IMR-90 (cell line): ENCODE measurements at regions not wholly inside any gene's neighbourhood (a gene's known extent, or its start where the extent isn't known, plus 50 kb on each side); places are given as distances from the start of the nearest gene placed in this dataset.
A peak's percentile ranks its signal among the peaks of the same experiment; 100 is the strongest.

Experiments
- ATAC-seq: fragments of 200-7000 bp; cut with Tn5 transposase; 2 replicates; pipeline ENCODE4 v1.9.1; 2020; ENCODE audit warnings: low read depth, mild to moderate bottlenecking, moderate library complexity
- BruUV-seq: library from RNA; stranded (reverse); fragments of 400-500 nt; replicated peaks from 2 replicates; lab custom pipeline; 2021; lab: Mats Ljungman, UMichigan
- CTCF ChIA-PET: fragments of 300-600 bp; formaldehyde crosslinking; extraction: SDS; loops from one replicate; lab custom pipeline; 2021; ENCODE audit warnings: antibody characterized with exemption; lab: Yijun Ruan, JAX
- POLR2A ChIA-PET: fragments of 300-600 bp; sonication (Branson Sonifier 250); formaldehyde crosslinking; loops from one replicate; lab custom pipeline; 2022; ENCODE audit warnings: antibody characterized with exemption; ENCODE audit not compliant: unreplicated experiment; lab: Charles Lee
- DNase-seq: peaks from one replicate; pipeline ENCODE4 v3.0.0; 2013
- H2AFZ ChIP-seq: replicated peaks from 2 replicates; pipeline ENCODE3; 2013; ENCODE audit warnings: low read length, mild to moderate bottlenecking; ENCODE audit not compliant: poor library complexity
- H2AK5ac ChIP-seq: 2 replicates; pipeline ENCODE4 v1.6.1; 2013; ENCODE audit warnings: low read depth, low read length, inconsistent platforms
- H2AK9ac ChIP-seq: replicated peaks from 2 replicates; pipeline ENCODE3; 2013; ENCODE audit warnings: mild to moderate bottlenecking, low read depth, low read length, moderate library complexity; ENCODE audit not compliant: poor library complexity
- H2BK120ac ChIP-seq: 2 replicates; pipeline ENCODE4 v1.6.1; 2013; ENCODE audit warnings: low read depth, low read length, inconsistent platforms
- H2BK15ac ChIP-seq: 3 replicates; pipeline ENCODE4 v1.6.1; 2013; ENCODE audit warnings: low read depth, low read length, inconsistent platforms
- H2BK20ac ChIP-seq: 2 replicates; pipeline ENCODE4 v1.6.1; 2013; ENCODE audit warnings: low read depth, mild to moderate bottlenecking, inconsistent platforms, low read length, moderate library complexity
- H2BK5ac ChIP-seq: 2 replicates; pipeline ENCODE4 v1.6.1; 2013; ENCODE audit warnings: mild to moderate bottlenecking, low read depth, low read length, inconsistent platforms; ENCODE audit not compliant: poor library complexity, severe bottlenecking
- H3K14ac ChIP-seq: replicated peaks from 2 replicates; pipeline ENCODE4 v1.6.1; 2013; ENCODE audit warnings: low read depth, low read length, inconsistent platforms
- H3K18ac ChIP-seq: 2 replicates; pipeline ENCODE4 v1.6.1; 2013; ENCODE audit warnings: low read depth, low read length, control low read depth
- H3K23ac ChIP-seq: 2 replicates; pipeline ENCODE4 v1.6.1; 2013; ENCODE audit warnings: low read depth, low read length, inconsistent platforms
- H3K27ac ChIP-seq: 2 replicates; pipeline ENCODE4 v1.5.1; 2013; ENCODE audit warnings: mild to moderate bottlenecking, control low read depth, low read length; ENCODE audit not compliant: insufficient read depth
- H3K27me3 ChIP-seq: 2 replicates; pipeline ENCODE4 v1.6.1; 2013; ENCODE audit warnings: low read length; ENCODE audit not compliant: control insufficient read depth, insufficient read depth
- H3K36me3 ChIP-seq: 2 replicates; pipeline ENCODE4 v1.6.1; 2013; ENCODE audit warnings: low read length, mixed read lengths; ENCODE audit not compliant: control insufficient read depth, insufficient read depth
- H3K4ac ChIP-seq: 2 replicates; pipeline ENCODE4 v1.6.1; 2013; ENCODE audit warnings: low read depth, low read length, inconsistent platforms
- H3K4me1 ChIP-seq: 2 replicates; pipeline ENCODE4 v1.6.1; 2013; ENCODE audit warnings: low read length, mixed read lengths; ENCODE audit not compliant: control insufficient read depth, insufficient read depth
- H3K4me2 ChIP-seq: 2 replicates; pipeline ENCODE4 v1.6.1; 2013; ENCODE audit warnings: low read depth, mild to moderate bottlenecking, control low read depth, low read length, moderate library complexity
- H3K4me3 ChIP-seq: 2 replicates; pipeline ENCODE4 v1.5.1; 2013; ENCODE audit warnings: low read depth, mild to moderate bottlenecking, control low read depth, low read length, moderate library complexity; ENCODE audit not compliant: insufficient read depth
- H3K56ac ChIP-seq: 2 replicates; pipeline ENCODE4 v1.6.1; 2013; ENCODE audit warnings: low read length, inconsistent platforms; ENCODE audit not compliant: insufficient read depth; ENCODE audit errors: extremely low read depth
- H3K79me1 ChIP-seq, 2 experiments: 2 replicates each; pipeline ENCODE4 v1.6.1; 2013; ENCODE audit warnings: low read length in 2 of 2, inconsistent platforms in 1 of 2, low read depth in 1 of 2
- H3K9ac ChIP-seq: 2 replicates; pipeline ENCODE4 v1.6.1; 2013; ENCODE audit warnings: low read depth, low read length, control low read depth
- H3K9me1 ChIP-seq: 2 replicates; pipeline ENCODE4 v1.6.1; 2013; ENCODE audit warnings: low read length, inconsistent platforms; ENCODE audit not compliant: insufficient read depth
- H3K9me3 ChIP-seq: 2 replicates; pipeline ENCODE4 v1.6.1; 2013; ENCODE audit warnings: low read length; ENCODE audit not compliant: control insufficient read depth, insufficient read depth
- H4K20me1 ChIP-seq: 2 replicates; pipeline ENCODE4 v1.6.1; 2013; ENCODE audit warnings: low read length, inconsistent platforms; ENCODE audit not compliant: insufficient read depth
- H4K5ac ChIP-seq: 2 replicates; pipeline ENCODE4 v1.6.1; 2013; ENCODE audit warnings: mild to moderate bottlenecking, low read depth, low read length, control low read depth
- H4K8ac ChIP-seq, 2 experiments: 2 replicates each; pipeline ENCODE4 v1.6.1; 2013; ENCODE audit warnings: low read depth in 2 of 2, low read length in 2 of 2, control low read depth in 1 of 2, inconsistent platforms in 1 of 2
- H4K91ac ChIP-seq: 2 replicates; pipeline ENCODE4 v1.6.1; 2013; ENCODE audit warnings: low read depth, low read length, inconsistent platforms; ENCODE audit not compliant: insufficient read depth
- BHLHE40 ChIP-seq: fragments of 150-350 bp; IDR thresholded peaks from 2 replicates; pipeline ENCODE4 v1.6.1; 2016; ENCODE audit warnings: mild to moderate bottlenecking, low read depth, low read length
- CTCF ChIP-seq: conservative IDR thresholded peaks from 2 replicates; pipeline ENCODE4 v1.5.1; 2012; ENCODE audit warnings: mild to moderate bottlenecking, low read depth, low read length, improper control_type of control experiment
- NFE2L2 ChIP-seq: fragments of 150-350 bp; IDR thresholded peaks from 2 replicates; pipeline ENCODE4 v1.6.1; 2016; ENCODE audit warnings: low read depth, mild to moderate bottlenecking, low read length
- SMC3 ChIP-seq: fragments of 150-350 bp; IDR thresholded peaks from 2 replicates; pipeline ENCODE4 v1.6.1; 2016; ENCODE audit warnings: low read depth, mild to moderate bottlenecking, antibody characterized with exemption, low read length, moderate library complexity
- USF2 ChIP-seq: fragments of 150-350 bp; IDR thresholded peaks from 2 replicates; pipeline ENCODE4 v1.6.1; 2017; ENCODE audit warnings: mild to moderate bottlenecking, antibody characterized with exemption, low read length, low read depth
- whole genome bisulfite sequencing, 2 experiments: methylation state at CpG; one replicate each; pipeline versions ENCODE4 v1.1.5 to v1.1.7; 2013; ENCODE audit warnings: missing lambda C conversion rate in 2 of 2; ENCODE audit not compliant: insufficient read length in 1 of 2; ENCODE audit errors: extremely low coverage in 2 of 2; 5-methylcytosine and 5-hydroxymethylcytosine counted together
- dilution Hi-C: fragments of 300-500 bp; cut with HindIII; formaldehyde crosslinking; loops from one replicate; pipeline ENCODE4 v1.14.3; 2018; ENCODE audit warnings: low sequenced_read_pairs; ENCODE audit not compliant: unreplicated experiment
- in situ Hi-C: fragments of 300-500 bp; cut with MboI; formaldehyde crosslinking; loops from 3 replicates; pipeline ENCODE4 v1.14.3; 2019; ENCODE audit warnings: low sequenced_read_pairs, inconsistent platforms, mixed read lengths
- intact Hi-C: fragments of 100-400 bp; cut with micrococcal nuclease; formaldehyde crosslinking; loops from 2 replicates; pipeline ENCODE4 v1.10.0; 2022

- intact Hi-C loops: no loop called here
- Histone ChIP-seq H3K9me1 (peaks cover 6% of the 10 kb centered on the region), H3K4ac (peak overlapping the region; percentile 73), H3K14ac (peak overlapping the region; percentile 61), H3K56ac (no peak overlapping the region), H3K4me3 (no peak overlapping the region), H4K20me1 (no peaks in the 10 kb centered on the region), H3K79me1 (no peaks in the 10 kb centered on the region), H3K36me3 (no peaks in the 10 kb centered on the region), H3K27me3 (no peaks in the 10 kb centered on the region), H3K4me1 (peaks cover 10% of the 10 kb centered on the region), H4K5ac (peak overlapping the region; percentile 66; the same call in 1 of the 2 replicates), H3K23ac (no peak overlapping the region), H2AK9ac (no peak overlapping the region), H2BK5ac (no peak overlapping the region), H2AK5ac (peak overlapping the region; percentile 44; the same call in 1 of the 2 replicates), H4K91ac (peak overlapping the region; percentile 29; the same call in 1 of the 2 replicates), H3K27ac (no peak overlapping the region; the same call in 1 of the 2 replicates), H3K9me3 (no peaks in the 10 kb centered on the region), H2AFZ (peak overlapping the region; percentile 15), H3K18ac (peak overlapping the region; percentile 78), H2BK15ac (peak overlapping the region; percentile 47; the same call in 1 of the 3 replicates), H3K9ac (no peak overlapping the region), H4K8ac (peak overlapping the region in 1 of 2 experiments; percentile 43; a peak in 2 of 4 replicates), H2BK120ac (peak overlapping the region; percentile 66), H3K4me2 (no peak overlapping the region), H2BK20ac (no peak overlapping the region)
- POLR2A ChIA-PET: no interaction called here
- peak; percentile 47 for ATAC-seq
- in situ Hi-C loops: no loop called here
- TF ChIP-seq SMC3 (no peak), CTCF (no peak), NFE2L2 (no peak), USF2 (peak; percentile 26; the same call in 1 of the 2 replicates), BHLHE40 (0 out of 2 replicates have a peak, but pooled peaks have one; percentile 3)
- CTCF ChIA-PET: no interaction called here
- dilution Hi-C loops: no loop called here
- no CpG with 5 or more reads among the region's 3 CpGs for WGBS, 2 experiments
- DNase-seq: peak; percentile 92
- no TSS peak for BruUV-seq
Observed at GRCh38 chr2:149860276-149860921, 272.8 kb upstream of the MMADHC start.
